OCI-LY1 (cell line): ENCODE measurements at regions not wholly inside any gene's neighbourhood (a gene's known extent, or its start where the extent isn't known, plus 50 kb on each side); places are given as distances from the start of the nearest gene placed in this dataset.

Experiments used
- CTCF ChIP-seq: fragments of 200-600 bp; sonication (generic), shearing (Covaris generic); IDR thresholded peaks from 2 replicates; pipeline ENCODE4 v1.5.1; 2017; ENCODE audit warnings: mild to moderate bottlenecking, antibody characterized with exemption, low read length, moderate library complexity, mixed read lengths
- EZH2 ChIP-seq: fragments of 200-600 bp; sonication (generic), shearing (Covaris generic); IDR thresholded peaks from 2 replicates; pipeline ENCODE4 v1.8.0; 2017; ENCODE audit warnings: borderline replicate concordance, mixed run types, mild to moderate bottlenecking, antibody characterized with exemption, low read length, moderate library complexity, mixed read lengths

- TF ChIP-seq CTCF (no peak), EZH2 (no peak)
Observed at GRCh38 chr5:18321262-18321942, 687.1 kb downstream of the TAF11L14 start.
